Natural killer cell (primary cell): ENCODE measurements at regions not wholly inside any gene's neighbourhood (a gene's known extent, or its start where the extent isn't known, plus 50 kb on each side); places are given as distances from the start of the nearest gene placed in this dataset.
"Not testable (repeated sequence)": the region's sequence is repeated elsewhere in the genome, so short reads cannot be mapped to it uniquely, and the experiment has no call there.

Experiments used
- ATAC-seq, 3 donors: fragments of 150-1000 bp in 2 of 3; fragments of 200-7000 bp in 1 of 3; cut with Tn5 transposase; 1 replicate in 1 of 3; 2 replicates in 2 of 3; pipeline ENCODE4 v1.10.0; 2021; ENCODE audit warnings: mild to moderate bottlenecking in 2 of 3, moderate library complexity in 2 of 3
- DNase-seq, 2 donors: peaks; one replicate each; pipeline versions ENCODE4 v3.0.0 to v3.0.0-alpha.2; 2013 to 2021; ENCODE audit warnings: mixed read lengths in 1 of 2
- H3K27ac ChIP-seq: one replicate; pipeline ENCODE4 v1.5.1; 2013; ENCODE audit warnings: mild to moderate bottlenecking, low read length
- H3K27me3 ChIP-seq: one replicate; pipeline ENCODE4 v1.6.1; 2013; ENCODE audit warnings: low read length; ENCODE audit not compliant: control insufficient read depth, insufficient read depth
- H3K36me3 ChIP-seq: one replicate; pipeline ENCODE4 v1.6.1; 2013; ENCODE audit warnings: low read length; ENCODE audit not compliant: control insufficient read depth, insufficient read depth
- H3K4me1 ChIP-seq: one replicate; pipeline ENCODE4 v1.6.1; 2013; ENCODE audit warnings: low read length; ENCODE audit not compliant: control insufficient read depth, insufficient read depth
- H3K4me3 ChIP-seq: one replicate; pipeline ENCODE4 v1.5.1; 2013; ENCODE audit warnings: low read length
- H3K9me3 ChIP-seq: one replicate; pipeline ENCODE4 v1.6.1; 2013; ENCODE audit warnings: low read length; ENCODE audit not compliant: control insufficient read depth, insufficient read depth
- H3K27ac Mint-ChIP-seq, 2 donors: one replicate each; pipeline ENCODE4 v1.8.0; 2022; ENCODE audit warnings: mild to moderate bottlenecking in 2 of 2, mixed read lengths in 2 of 2, moderate library complexity in 1 of 2
- H3K27me3 Mint-ChIP-seq, 2 donors: one replicate each; pipeline ENCODE4 v1.8.0; 2022; ENCODE audit warnings: low read depth in 2 of 2, mixed read lengths in 2 of 2
- H3K36me3 Mint-ChIP-seq: one replicate; pipeline ENCODE4 v1.8.0; 2022; ENCODE audit warnings: mixed read lengths
- H3K4me1 Mint-ChIP-seq, 2 donors: one replicate each; pipeline ENCODE4 v1.8.0; 2022; ENCODE audit warnings: mixed read lengths in 2 of 2
- H3K4me3 Mint-ChIP-seq: one replicate; pipeline ENCODE4 v1.8.0; 2022; ENCODE audit warnings: mild to moderate bottlenecking, moderate library complexity, mixed read lengths
- H3K9me3 Mint-ChIP-seq, 2 donors: one replicate each; pipeline ENCODE4 v1.8.0; 2022; ENCODE audit warnings: mixed read lengths in 2 of 2
- CTCF ChIP-seq: fragments of 200-600 bp; IDR thresholded peaks from one replicate; pipeline ENCODE4 v1.8.0; 2022; ENCODE audit warnings: antibody characterized with exemption
- WGBS: methylation state at CpG from one replicate; pipeline ENCODE4 v1.1.7; 2013; ENCODE audit warnings: missing lambda C conversion rate; ENCODE audit not compliant: insufficient coverage; 5-methylcytosine and 5-hydroxymethylcytosine counted together
- intact Hi-C: fragments of 100-400 bp; cut with micrococcal nuclease; formaldehyde crosslinking; loops from one replicate; pipeline ENCODE4 v1.14.2; 2022

GRCh38 chr11:13149991-13150390 lies 127.6 kb upstream of the BMAL1 start:
- Histone ChIP-seq H3K9me3 (no peaks in the 10 kb centered on the region), H3K36me3 (no peaks in the 10 kb centered on the region), H3K27me3 (peaks cover 4% of the 10 kb centered on the region), H3K4me3 (no peak overlapping the region), H3K27ac (no peak overlapping the region), H3K4me1 (no peaks in the 10 kb centered on the region)
- Mint-ChIP-seq H3K27me3 (peaks cover 8 to 31% of the 10 kb centered on the region in 2 donors), H3K4me3 (no peak overlapping the region), H3K27ac (no peak overlapping the region), H3K9me3 (no peaks in the 10 kb centered on the region), H3K36me3 (no peaks in the 10 kb centered on the region), H3K4me1 (no peaks in the 10 kb centered on the region)
- ATAC-seq = no peak
- TF ChIP-seq CTCF = no peak
- intact Hi-C loops = no loop called here
- no peak for DNase-seq
- WGBS = 86% methylated on average over 1 of the region's 2 CpGs

GRCh38 chr11:13150487-13150886 lies 127.1 kb upstream of the BMAL1 start:
- H3K9me3 ChIP-seq = no peaks in the 10 kb centered on the region
- ATAC-seq (no peak), DNase-seq (no peak)
- H3K36me3 ChIP-seq = no peaks in the 10 kb centered on the region
- H3K36me3 Mint-ChIP-seq = no peaks in the 10 kb centered on the region
- intact Hi-C loops = no loop called here
- TF ChIP-seq CTCF = no peak
- H3K9me3 Mint-ChIP-seq = no peaks in the 10 kb centered on the region
- H3K27ac ChIP-seq = no peak overlapping the region
- no peak overlapping the region for H3K4me3 Mint-ChIP-seq
- no peaks in the 10 kb centered on the region for H3K4me1 ChIP-seq
- no peaks in the 10 kb centered on the region for H3K4me1 Mint-ChIP-seq
- H3K4me3 ChIP-seq = no peak overlapping the region
- 76% methylated on average over 5 of the region's 5 CpGs for WGBS
- peaks cover 4% of the 10 kb centered on the region for H3K27me3 ChIP-seq
- H3K27ac Mint-ChIP-seq = no peak overlapping the region
- peaks cover 12 to 36% of the 10 kb centered on the region in 2 donors for H3K27me3 Mint-ChIP-seq

- H3K4me1 Mint-ChIP-seq = no peaks in the 10 kb centered on the region
- peaks cover 15 to 54% of the 10 kb centered on the region in 2 donors for H3K27me3 Mint-ChIP-seq
- no peak for TF ChIP-seq CTCF
- H3K27ac Mint-ChIP-seq = no peak overlapping the region
- 87% methylated on average over 5 of the region's 6 CpGs for WGBS
- no peak overlapping the region for H3K4me3 Mint-ChIP-seq
- H3K27me3 ChIP-seq = peaks cover 4% of the 10 kb centered on the region
- ATAC-seq (no peak), DNase-seq (no peak)
- H3K9me3 Mint-ChIP-seq = no peaks in the 10 kb centered on the region
- intact Hi-C loops = no loop called here
- H3K36me3 Mint-ChIP-seq = no peaks in the 10 kb centered on the region
- H3K27ac ChIP-seq = no peak overlapping the region
- no peaks in the 10 kb centered on the region for H3K9me3 ChIP-seq
- H3K4me3 ChIP-seq = no peak overlapping the region
- no peaks in the 10 kb centered on the region for H3K36me3 ChIP-seq
- H3K4me1 ChIP-seq = no peaks in the 10 kb centered on the region
Observed at GRCh38 chr11:13152264-13152663, 125.3 kb upstream of the BMAL1 start.

- H3K36me3 Mint-ChIP-seq = no peaks in the 10 kb centered on the region
- peaks cover 14 to 57% of the 10 kb centered on the region in 2 donors for H3K27me3 Mint-ChIP-seq
- intact Hi-C loops = no loop called here
- H3K4me3 ChIP-seq = no peak overlapping the region
- no peak overlapping the region for H3K4me3 Mint-ChIP-seq
- no peaks in the 10 kb centered on the region for H3K4me1 ChIP-seq
- DNase-seq = no peak
- no peak for ATAC-seq
- TF ChIP-seq CTCF = no peak
- H3K27ac ChIP-seq = no peak overlapping the region
- no peaks in the 10 kb centered on the region for H3K9me3 ChIP-seq
- H3K4me1 Mint-ChIP-seq = no peaks in the 10 kb centered on the region
- H3K36me3 ChIP-seq = no peaks in the 10 kb centered on the region
- peaks cover 4% of the 10 kb centered on the region for H3K27me3 ChIP-seq
- no peak overlapping the region for H3K27ac Mint-ChIP-seq
- no CpG with 5 or more reads among the region's 2 CpGs for WGBS
- no peaks in the 10 kb centered on the region for H3K9me3 Mint-ChIP-seq
Observed at GRCh38 chr11:13152736-13153541, 124.7 kb upstream of the BMAL1 start.

GRCh38 chr11:13154374-13154773 lies 123.2 kb upstream of the BMAL1 start:
- DNase-seq, H3K9me3 Mint-ChIP-seq, intact Hi-C loops, H3K27ac Mint-ChIP-seq, H3K27me3 ChIP-seq, H3K36me3 Mint-ChIP-seq, ATAC-seq, H3K4me3 Mint-ChIP-seq, H3K4me1 ChIP-seq, H3K9me3 ChIP-seq, H3K36me3 ChIP-seq, H3K4me1 Mint-ChIP-seq, H3K4me3 ChIP-seq, H3K27ac ChIP-seq: not testable (repeated sequence)
- WGBS = 60% methylated on average over 1 of the region's 1 CpG
- peaks cover 14 to 55% of the 10 kb centered on the region in 2 donors for H3K27me3 Mint-ChIP-seq
